ENCODE measurements at regions not wholly inside any gene's neighbourhood (a gene's known extent, or its start where the extent isn't known, plus 50 kb on each side); places are given as distances from the start of the nearest gene placed in this dataset.

DNA sequence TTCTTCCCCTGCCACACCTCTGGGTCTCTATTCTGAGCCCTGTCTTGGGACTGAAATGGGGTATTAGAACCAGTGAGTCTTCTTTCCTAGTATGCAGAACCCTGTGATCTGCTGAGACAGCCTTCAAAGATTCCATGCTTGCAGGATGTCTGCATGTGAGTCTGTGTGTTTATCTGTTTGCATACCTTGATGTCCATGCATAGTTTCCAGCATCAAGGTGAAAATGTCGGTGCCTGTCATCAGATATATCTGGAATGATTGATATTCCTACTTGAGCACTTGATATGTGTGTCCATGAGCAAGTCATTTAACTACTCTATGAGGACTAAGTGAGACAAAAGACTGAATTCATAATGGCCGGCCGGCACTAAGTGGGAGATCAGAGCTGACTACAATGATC, 117.0 kb upstream of the HS3ST1 start:
- Histone ChIP-seq H3K4me1 (ENCODE audit: control insufficient read depth in 1 of 2, insufficient read depth in 2 of 2, low read depth in 1 of 2, low read length in 1 of 2) (no peaks in the 10 kb centered on the region), H3K9me3 (no peaks in the 10 kb centered on the region), H3K27ac (ENCODE audit: low read depth in 2 of 2, low read length in 1 of 2) (no peak overlapping the region)

DNA sequence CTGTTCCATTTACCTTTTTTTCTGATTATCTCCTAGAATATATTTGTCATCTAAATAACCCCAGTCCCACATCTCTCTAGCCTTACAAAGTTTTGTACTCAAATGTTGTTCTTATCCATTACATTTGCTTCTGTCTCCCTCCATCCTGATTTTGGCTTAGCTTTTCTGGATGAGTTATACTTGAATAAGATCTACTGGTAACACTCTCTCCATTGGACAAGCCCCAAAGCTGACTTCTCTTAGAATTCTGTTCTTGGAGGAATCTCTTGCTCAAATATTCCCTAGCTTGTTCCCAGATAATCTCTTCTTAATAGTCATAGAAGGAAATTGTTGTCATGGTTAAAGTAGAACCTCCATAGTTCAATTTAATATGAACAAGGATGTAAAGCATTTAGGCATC, 115.5 kb upstream of the HS3ST1 start:
- Histone ChIP-seq H3K9me2 (no peaks in the 10 kb centered on the region), H3K27ac (ENCODE audit: low read depth in 2 of 2, low read length in 1 of 2) (no peak overlapping the region), H3K4me2 (no peak overlapping the region), H4K20me1 (ENCODE audit: insufficient read depth) (no peaks in the 10 kb centered on the region), H3K9me3 (no peaks in the 10 kb centered on the region), H2AFZ (ENCODE audit: low read depth) (no peak overlapping the region), H3K4me1 (ENCODE audit: control insufficient read depth in 1 of 2, insufficient read depth in 2 of 2, low read depth in 1 of 2, low read length in 1 of 2) (no peaks in the 10 kb centered on the region), H3F3A (replicated peaks; ENCODE audit: insufficient read depth) (no peaks in the 10 kb centered on the region), H3K79me2 (ENCODE audit: insufficient read depth) (no peaks in the 10 kb centered on the region), H3K9ac (no peak overlapping the region), H3K4me3 (ENCODE audit: low read depth in 2 of 2, low read length in 1 of 2) (no peak overlapping the region), H3K27me3 (ENCODE audit: insufficient read depth) (no peaks in the 10 kb centered on the region), H3K36me3 (replicated peaks in 1 of 2; ENCODE audit: control insufficient read depth in 1 of 2, insufficient read depth in 2 of 2, low read length in 1 of 2) (no peaks in the 10 kb centered on the region)
- POLR2A ChIA-PET: no interaction called here
- no peak for TF ChIP-seq NRF1 (IDR thresholded peaks at IDR 0.05; ENCODE audit: low read depth, low read length)
- TF ChIP-seq SIN3A (IDR thresholded peaks at IDR 0.05; ENCODE audit: borderline replicate concordance, low read depth, low read length): no peak
- TF ChIP-seq EZH2phosphoT487 (IDR thresholded peaks at IDR 0.05; ENCODE audit: borderline replicate concordance, low read depth): no peak
- TF ChIP-seq GABPA (IDR thresholded peaks at IDR 0.05; ENCODE audit: low read depth): no peak
- TF ChIP-seq, protein P1, sequence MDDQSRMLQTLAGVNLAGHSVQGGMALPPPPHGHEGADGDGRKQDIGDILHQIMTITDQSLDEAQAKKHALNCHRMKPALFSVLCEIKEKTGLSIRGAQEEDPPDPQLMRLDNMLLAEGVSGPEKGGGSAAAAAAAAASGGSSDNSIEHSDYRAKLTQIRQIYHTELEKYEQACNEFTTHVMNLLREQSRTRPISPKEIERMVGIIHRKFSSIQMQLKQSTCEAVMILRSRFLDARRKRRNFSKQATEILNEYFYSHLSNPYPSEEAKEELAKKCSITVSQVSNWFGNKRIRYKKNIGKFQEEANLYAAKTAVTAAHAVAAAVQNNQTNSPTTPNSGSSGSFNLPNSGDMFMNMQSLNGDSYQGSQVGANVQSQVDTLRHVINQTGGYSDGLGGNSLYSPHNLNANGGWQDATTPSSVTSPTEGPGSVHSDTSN (IDR thresholded peaks at IDR 0.05): no peak
- TF ChIP-seq POLR2AphosphoS5 (IDR thresholded peaks at IDR 0.05; ENCODE audit: low read depth, low read length): no peak
- CTCF ChIA-PET: no interaction called here
- DNase-seq: no peak

More for the DNA sequence above, 117.0 kb upstream of the HS3ST1 start:
- no peak for DNase-seq
- WGBS (ENCODE audit: low lambda C conversion rate): 27% methylated on average over 3 of the region's 3 CpGs
- Histone ChIP-seq H3K27me3 (ENCODE audit: insufficient read depth) (no peaks in the 10 kb centered on the region), H3K9ac (no peak overlapping the region), H3K36me3 (replicated peaks in 1 of 2; ENCODE audit: control insufficient read depth in 1 of 2, insufficient read depth in 2 of 2, low read length in 1 of 2) (no peaks in the 10 kb centered on the region), H4K20me1 (ENCODE audit: insufficient read depth) (no peaks in the 10 kb centered on the region), H3K4me2 (no peak overlapping the region), H2AFZ (ENCODE audit: low read depth) (no peak overlapping the region), H3F3A (replicated peaks; ENCODE audit: insufficient read depth) (no peaks in the 10 kb centered on the region), H3K9me2 (no peaks in the 10 kb centered on the region), H3K4me3 (ENCODE audit: low read depth in 2 of 2, low read length in 1 of 2) (no peak overlapping the region), H3K79me2 (ENCODE audit: insufficient read depth) (no peaks in the 10 kb centered on the region)
- POLR2A ChIA-PET: no interaction called here
- CTCF ChIA-PET: no interaction called here
- TF ChIP-seq FOXJ3 (CRISPR knock-in tag; IDR thresholded peaks at IDR 0.05) (no peak), RAD21 (IDR thresholded peaks at IDR 0.05; ENCODE audit: low read length) (no peak), GABPA (IDR thresholded peaks at IDR 0.05; ENCODE audit: low read depth) (no peak), CHD2 (IDR thresholded peaks at IDR 0.05; ENCODE audit: low read length, partially characterized antibody) (no peak), TAF1 (IDR thresholded peaks at IDR 0.05; ENCODE audit: borderline replicate concordance, low read depth, low read length) (no peak), TCF12 (IDR thresholded peaks at IDR 0.05) (no peak), NFIC (IDR thresholded peaks at IDR 0.05; ENCODE audit: borderline replicate concordance) (no peak)
- TF ChIP-seq, protein P2, sequence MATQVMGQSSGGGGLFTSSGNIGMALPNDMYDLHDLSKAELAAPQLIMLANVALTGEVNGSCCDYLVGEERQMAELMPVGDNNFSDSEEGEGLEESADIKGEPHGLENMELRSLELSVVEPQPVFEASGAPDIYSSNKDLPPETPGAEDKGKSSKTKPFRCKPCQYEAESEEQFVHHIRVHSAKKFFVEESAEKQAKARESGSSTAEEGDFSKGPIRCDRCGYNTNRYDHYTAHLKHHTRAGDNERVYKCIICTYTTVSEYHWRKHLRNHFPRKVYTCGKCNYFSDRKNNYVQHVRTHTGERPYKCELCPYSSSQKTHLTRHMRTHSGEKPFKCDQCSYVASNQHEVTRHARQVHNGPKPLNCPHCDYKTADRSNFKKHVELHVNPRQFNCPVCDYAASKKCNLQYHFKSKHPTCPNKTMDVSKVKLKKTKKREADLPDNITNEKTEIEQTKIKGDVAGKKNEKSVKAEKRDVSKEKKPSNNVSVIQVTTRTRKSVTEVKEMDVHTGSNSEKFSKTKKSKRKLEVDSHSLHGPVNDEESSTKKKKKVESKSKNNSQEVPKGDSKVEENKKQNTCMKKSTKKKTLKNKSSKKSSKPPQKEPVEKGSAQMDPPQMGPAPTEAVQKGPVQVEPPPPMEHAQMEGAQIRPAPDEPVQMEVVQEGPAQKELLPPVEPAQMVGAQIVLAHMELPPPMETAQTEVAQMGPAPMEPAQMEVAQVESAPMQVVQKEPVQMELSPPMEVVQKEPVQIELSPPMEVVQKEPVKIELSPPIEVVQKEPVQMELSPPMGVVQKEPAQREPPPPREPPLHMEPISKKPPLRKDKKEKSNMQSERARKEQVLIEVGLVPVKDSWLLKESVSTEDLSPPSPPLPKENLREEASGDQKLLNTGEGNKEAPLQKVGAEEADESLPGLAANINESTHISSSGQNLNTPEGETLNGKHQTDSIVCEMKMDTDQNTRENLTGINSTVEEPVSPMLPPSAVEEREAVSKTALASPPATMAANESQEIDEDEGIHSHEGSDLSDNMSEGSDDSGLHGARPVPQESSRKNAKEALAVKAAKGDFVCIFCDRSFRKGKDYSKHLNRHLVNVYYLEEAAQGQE (IDR thresholded peaks at IDR 0.05; ENCODE audit: low read depth, low read length): no peak
- TF ChIP-seq, protein P3, sequence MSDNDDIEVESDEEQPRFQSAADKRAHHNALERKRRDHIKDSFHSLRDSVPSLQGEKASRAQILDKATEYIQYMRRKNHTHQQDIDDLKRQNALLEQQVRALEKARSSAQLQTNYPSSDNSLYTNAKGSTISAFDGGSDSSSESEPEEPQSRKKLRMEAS (IDR thresholded peaks at IDR 0.05; ENCODE audit: low read depth): no peak
